IPS-NIHi7 (cell line): ENCODE measurements at regions not wholly inside any gene's neighbourhood (a gene's known extent, or its start where the extent isn't known, plus 50 kb on each side); places are given as distances from the start of the nearest gene placed in this dataset.
"Not testable (repeated sequence)": the region's sequence is repeated elsewhere in the genome, so short reads cannot be mapped to it uniquely, and the experiment has no call there.

Experiments used
- DNase-seq: peaks from one replicate; pipeline ENCODE4 v3.0.0; 2012; ENCODE audit warnings: mixed read lengths; ENCODE audit errors: extremely low spot score

- no peak for DNase-seq
Observed at GRCh38 chr5:72692651-72693442, 123.6 kb upstream of the TNPO1 start.

GRCh38 chr5:72692231-72692637, 124.2 kb upstream of the TNPO1 start:
- DNase-seq = no peak

GRCh38 chr5:72691751-72692150, 124.7 kb upstream of the TNPO1 start:
- no peak for DNase-seq

- no peak for DNase-seq
Observed at GRCh38 chr5:72688916-72689315, 127.5 kb upstream of the TNPO1 start.

GRCh38 chr5:72687288-72687687, 129.2 kb upstream of the TNPO1 start:
- no peak for DNase-seq

GRCh38 chr5:72682561-72682960, 133.9 kb upstream of the TNPO1 start:
- DNase-seq = no peak

GRCh38 chr5:72681781-72682180, 134.7 kb upstream of the TNPO1 start:
- DNase-seq = no peak

GRCh38 chr5:72677447-72677846, 139.0 kb upstream of the TNPO1 start:
- DNase-seq = no peak

GRCh38 chr5:72676831-72677230, 139.6 kb upstream of the TNPO1 start:
- DNase-seq = not testable (repeated sequence)

- no peak for DNase-seq
Observed at GRCh38 chr5:72673623-72674022, 142.8 kb upstream of the TNPO1 start.

- no peak for DNase-seq
Observed at GRCh38 chr5:72673180-72673579, 143.3 kb upstream of the TNPO1 start.

GRCh38 chr5:72667708-72668107, 148.8 kb upstream of the TNPO1 start:
- no peak for DNase-seq

GRCh38 chr5:72662936-72663335, 153.5 kb upstream of the TNPO1 start:
- no peak for DNase-seq

GRCh38 chr5:72662305-72662704, 154.2 kb upstream of the TNPO1 start:
- no peak for DNase-seq

GRCh38 chr5:72661405-72661804, 154.2 kb upstream of the ZNF366 start:
- DNase-seq = no peak

- DNase-seq = no peak
Observed at GRCh38 chr5:72659726-72660125, 152.5 kb upstream of the ZNF366 start.

- DNase-seq = no peak
Observed at GRCh38 chr5:72658761-72659540, 151.7 kb upstream of the ZNF366 start.

- no peak for DNase-seq
Observed at GRCh38 chr5:72658161-72658560, 151.0 kb upstream of the ZNF366 start.

GRCh38 chr5:72656756-72657513, 149.7 kb upstream of the ZNF366 start:
- no peak for DNase-seq

- no peak for DNase-seq
Observed at GRCh38 chr5:72656331-72656730, 149.1 kb upstream of the ZNF366 start.

- no peak for DNase-seq
Observed at GRCh38 chr5:72654231-72654630, 147.0 kb upstream of the ZNF366 start.

- no peak for DNase-seq
Observed at GRCh38 chr5:72653586-72653985, 146.4 kb upstream of the ZNF366 start.
